ENCODE measurements at regions not wholly inside any gene's neighbourhood (a gene's known extent, or its start where the extent isn't known, plus 50 kb on each side); places are given as distances from the start of the nearest gene placed in this dataset.
"Not testable (repeated sequence)": the region's sequence is repeated elsewhere in the genome, so short reads cannot be mapped to it uniquely, and the experiment has no call there.

DNA sequence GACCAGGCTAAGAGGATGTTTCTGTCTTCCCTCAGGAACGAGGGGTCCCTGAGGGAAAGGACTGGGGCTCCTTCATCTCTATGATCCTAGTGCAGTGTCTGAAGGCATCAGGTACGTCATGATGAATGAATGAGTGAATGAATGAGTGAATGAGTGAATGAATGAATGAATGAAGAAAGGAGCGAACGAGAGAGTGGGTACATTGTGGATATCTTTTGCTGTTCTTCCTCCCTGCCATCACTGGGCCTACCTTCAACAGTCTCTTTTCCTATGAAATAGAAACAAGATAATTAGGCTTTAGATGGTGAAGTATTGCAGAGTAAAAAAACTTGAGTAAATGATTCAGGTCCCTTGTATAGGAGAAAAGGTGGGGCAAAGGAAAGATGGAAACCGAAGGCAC is 111.3 kb upstream of the CRHR1 start:
- H3K27ac ChIP-seq (ENCODE audit: low read length) = no peak overlapping the region
- no peak for DNase-seq (ENCODE audit: low read depth, low spot score)
- no peaks in the 10 kb centered on the region for H3K9me3 ChIP-seq (ENCODE audit: control insufficient read depth, insufficient read depth, low read depth, low read length)
- ChIA-PET CTCF (no interaction called here), POLR2A (no interaction called here)
- TF ChIP-seq TCF7L2 (IDR thresholded peaks at IDR 0.05; ENCODE audit: low read depth, low read length) = no peak
- TF ChIP-seq SIN3A (IDR thresholded peaks at IDR 0.05; ENCODE audit: borderline replicate concordance, insufficient read depth, low read depth, low read length) = no peak
- TF ChIP-seq CTCF (IDR thresholded peaks at IDR 0.05) = no peak
- intact Hi-C loops (cut with micrococcal nuclease; ENCODE audit: unreplicated experiment) (no loop called here), in situ Hi-C loops (cut with HindIII; ENCODE audit: low pct_unique_long_range_greater_than_20kb, low sequenced_read_pairs) (no loop called here)
- no peak for ATAC-seq
- no peak overlapping the region for H3K4me3 ChIP-seq (ENCODE audit: low read depth in 2 of 2, low read length in 2 of 2)
- H3K27me3 ChIP-seq (ENCODE audit: control insufficient read depth, insufficient read depth, low read length) = no peaks in the 10 kb centered on the region
- no peaks in the 10 kb centered on the region for H3K4me1 ChIP-seq (ENCODE audit: control insufficient read depth, insufficient read depth, low read length)
- H3K36me3 ChIP-seq (ENCODE audit: control insufficient read depth, insufficient read depth, low read length) = no peaks in the 10 kb centered on the region
- no TSS peak for BruUV-seq (replicated peaks)

GRCh38 chr17:45673759-45674158 is 110.4 kb upstream of the CRHR1 start:
- H3K27ac ChIP-seq (ENCODE audit: low read length); H3K36me3 ChIP-seq (ENCODE audit: control insufficient read depth, insufficient read depth, low read length); CTCF ChIA-PET; POLR2A ChIA-PET; H3K27me3 ChIP-seq (ENCODE audit: control insufficient read depth, insufficient read depth, low read length); BruUV-seq (replicated peaks); intact Hi-C loops (cut with micrococcal nuclease; ENCODE audit: unreplicated experiment); DNase-seq (ENCODE audit: low read depth, low spot score); ATAC-seq; H3K4me1 ChIP-seq (ENCODE audit: control insufficient read depth, insufficient read depth, low read length); H3K4me3 ChIP-seq (ENCODE audit: low read depth in 2 of 2, low read length in 2 of 2); in situ Hi-C loops (cut with HindIII; ENCODE audit: low pct_unique_long_range_greater_than_20kb, low sequenced_read_pairs); H3K9me3 ChIP-seq (ENCODE audit: control insufficient read depth, insufficient read depth, low read depth, low read length): not testable (repeated sequence)

- ChIA-PET CTCF (no interaction called here), POLR2A (no interaction called here)
- ATAC-seq (no peak), DNase-seq (ENCODE audit: low read depth, low spot score) (no peak)
- Histone ChIP-seq H3K27me3 (ENCODE audit: control insufficient read depth, insufficient read depth, low read length) (0 out of 2 replicates have a peak, but pooled peaks cover 2% of the 10 kb centered on the region), H3K27ac (ENCODE audit: low read length) (no peak overlapping the region), H3K4me1 (ENCODE audit: control insufficient read depth, insufficient read depth, low read length) (no peaks in the 10 kb centered on the region), H3K9me3 (ENCODE audit: control insufficient read depth, insufficient read depth, low read depth, low read length) (no peaks in the 10 kb centered on the region), H3K4me3 (ENCODE audit: low read depth in 2 of 2, low read length in 2 of 2) (no peak overlapping the region), H3K36me3 (ENCODE audit: control insufficient read depth, insufficient read depth, low read length) (no peaks in the 10 kb centered on the region)
- in situ Hi-C loops (cut with HindIII; ENCODE audit: low pct_unique_long_range_greater_than_20kb, low sequenced_read_pairs) = no loop called here
- no peak for TF ChIP-seq SIN3A (IDR thresholded peaks at IDR 0.05; ENCODE audit: borderline replicate concordance, insufficient read depth, low read depth, low read length)
- no peak for TF ChIP-seq CTCF (IDR thresholded peaks at IDR 0.05)
- TF ChIP-seq POLR2AphosphoS5 (IDR thresholded peaks at IDR 0.05; ENCODE audit: low read depth, low read length) = no peak
- no peak for TF ChIP-seq TCF7L2 (IDR thresholded peaks at IDR 0.05; ENCODE audit: low read depth, low read length)
- TF ChIP-seq REST (IDR thresholded peaks at IDR 0.05; ENCODE audit: insufficient read depth in 1 of 2, low read depth in 2 of 2, low read length in 1 of 2) = no peak
- no TSS peak for BruUV-seq (replicated peaks)
- intact Hi-C loops (cut with micrococcal nuclease; ENCODE audit: unreplicated experiment) = no loop called here
These were observed 109.1 kb upstream of the CRHR1 start for GRCh38 chr17:45675012-45675411.

Measured in Panc1 (cell line).